B cell (primary cell): ENCODE measurements at regions not wholly inside any gene's neighbourhood (a gene's known extent, or its start where the extent isn't known, plus 50 kb on each side); places are given as distances from the start of the nearest gene placed in this dataset.
"Not testable (repeated sequence)": the region's sequence is repeated elsewhere in the genome, so short reads cannot be mapped to it uniquely, and the experiment has no call there.

Source experiments
- ATAC-seq: fragments of 200-7000 bp; cut with Tn5 transposase; one replicate; pipeline ENCODE4 v1.10.0; 2021; ENCODE audit warnings: low read depth, mild to moderate bottlenecking, moderate number of reproducible peaks, moderate library complexity
- CTCF ChIA-PET: fragments of 350-600 bp; sonication (Branson Sonifier 250); formaldehyde crosslinking; loops from one replicate; lab custom pipeline; 2021; ENCODE audit warnings: antibody characterized with exemption, inconsistent platforms; lab: Charles Lee
- POLR2A ChIA-PET: fragments of 350-600 bp; sonication (Branson Sonifier 250); formaldehyde crosslinking; loops from one replicate; lab custom pipeline; 2021; ENCODE audit warnings: antibody characterized with exemption; lab: Charles Lee
- DNase-seq: peaks from one replicate; pipeline ENCODE4 v3.0.0; 2013
- H2AFZ ChIP-seq: 2 replicates; pipeline ENCODE4 v1.6.1; 2012; ENCODE audit warnings: mild to moderate bottlenecking, low read depth, low read length; ENCODE audit not compliant: insufficient read depth, poor library complexity, severe bottlenecking
- H3K27ac ChIP-seq, 2 donors: 1 replicate in 1 of 2; 2 replicates in 1 of 2; pipeline ENCODE4 v1.5.1; 2012 to 2013; ENCODE audit warnings: low read length in 2 of 2, mild to moderate bottlenecking in 2 of 2, moderate library complexity in 1 of 2
- H3K27me3 ChIP-seq, 4 experiments: fragments of 200-600 bp in 1 of 4; sonication (generic) in 1 of 4; replicated peaks in 1 of 4; 1 replicate in 2 of 4; 2 replicates in 2 of 4; pipeline versions ENCODE4 v1.6.1 to v1.7.0; 2013 to 2016; ENCODE audit warnings: low read length in 3 of 4, mild to moderate bottlenecking in 2 of 4, mixed read lengths in 1 of 4, moderate library complexity in 1 of 4; ENCODE audit not compliant: insufficient read depth in 4 of 4, control insufficient read depth in 3 of 4; ENCODE audit errors: control extremely low read depth in 1 of 4
- H3K36me3 ChIP-seq, 2 experiments: replicated peaks in 1 of 2; 1 replicate in 1 of 2; 2 replicates in 1 of 2; pipeline versions ENCODE4 v1.6.1 to v1.7.1; 2013; ENCODE audit warnings: low read length in 1 of 2; ENCODE audit not compliant: insufficient read depth in 2 of 2, control insufficient read depth in 1 of 2; ENCODE audit errors: control extremely low read depth in 1 of 2, extremely low read depth in 1 of 2
- H3K4me1 ChIP-seq, 2 donors: fragments of 200-600 bp in 1 of 2; sonication (generic) in 1 of 2; 1 replicate in 1 of 2; 2 replicates in 1 of 2; pipeline versions ENCODE4 v1.5.1 to v1.6.1; 2013 to 2017; ENCODE audit warnings: low read length in 2 of 2; ENCODE audit not compliant: control insufficient read depth in 2 of 2, insufficient read depth in 2 of 2
- H3K4me2 ChIP-seq: replicated peaks from 2 replicates; pipeline ENCODE3; 2012; ENCODE audit warnings: mild to moderate bottlenecking, low read depth, low read length; ENCODE audit not compliant: poor library complexity, severe bottlenecking
- H3K4me3 ChIP-seq, 5 experiments: fragments of 200-600 bp in 1 of 5; sonication (generic) in 1 of 5; 1 replicate in 3 of 5; 2 replicates in 2 of 5; pipeline versions ENCODE4 v1.5.1 to v1.7.0; 2011 to 2016; ENCODE audit warnings: low read length in 4 of 5, mild to moderate bottlenecking in 4 of 5, low read depth in 2 of 5, control low read depth in 1 of 5, moderate library complexity in 1 of 5; ENCODE audit not compliant: insufficient read depth in 1 of 5; ENCODE audit errors: control extremely low read depth in 1 of 5, extremely low read depth in 1 of 5
- H3K79me2 ChIP-seq: fragments of 200-600 bp; sonication (generic); one replicate; pipeline ENCODE4 v1.6.0; 2016; ENCODE audit warnings: low read length; ENCODE audit not compliant: control insufficient read depth, insufficient read depth
- H3K9ac ChIP-seq: fragments of 200-600 bp; sonication (generic); 2 replicates; pipeline ENCODE4 v1.6.1; 2017; ENCODE audit warnings: mild to moderate bottlenecking, low read length, moderate library complexity
- H3K9me3 ChIP-seq, 3 donors: one replicate each; pipeline versions ENCODE4 v1.6.1 to v1.7.1; 2013; ENCODE audit warnings: low read length in 2 of 3; ENCODE audit not compliant: control insufficient read depth in 2 of 3, insufficient read depth in 1 of 3; ENCODE audit errors: control extremely low read depth in 1 of 3
- H4K20me1 ChIP-seq: 2 replicates; pipeline ENCODE4 v1.6.0; 2012; ENCODE audit warnings: mild to moderate bottlenecking, low read length; ENCODE audit not compliant: insufficient read depth, control insufficient read depth, poor library complexity, severe bottlenecking
- H3K27ac Mint-ChIP-seq: one replicate; pipeline ENCODE4 v1.8.0; 2021; ENCODE audit warnings: mixed read lengths
- H3K27me3 Mint-ChIP-seq: one replicate; pipeline ENCODE4 v1.8.0; 2021; ENCODE audit warnings: mixed read lengths
- H3K4me1 Mint-ChIP-seq: one replicate; pipeline ENCODE4 v1.8.0; 2021; ENCODE audit warnings: mixed read lengths
- H3K4me3 Mint-ChIP-seq: one replicate; pipeline ENCODE4 v1.8.0; 2021; ENCODE audit warnings: mixed read lengths
- H3K9me3 Mint-ChIP-seq: one replicate; pipeline ENCODE4 v1.8.0; 2022; ENCODE audit warnings: mixed read lengths; ENCODE audit not compliant: insufficient read depth
- CTCF ChIP-seq: fragments of 200-600 bp; IDR thresholded peaks from one replicate; pipeline ENCODE4 v1.8.0; 2022; ENCODE audit warnings: antibody characterized with exemption, mild to moderate bottlenecking
- EZH2 ChIP-seq: IDR thresholded peaks from 2 replicates; pipeline ENCODE4 v1.6.1; 2012; ENCODE audit warnings: borderline replicate concordance, low read depth, mild to moderate bottlenecking, moderate library complexity, low read length; ENCODE audit not compliant: insufficient read depth, poor library complexity, severe bottlenecking
- WGBS: methylation state at CpG from one replicate; pipeline ENCODE4 v1.1.5; 2013; ENCODE audit warnings: missing lambda C conversion rate; ENCODE audit not compliant: insufficient coverage; 5-methylcytosine and 5-hydroxymethylcytosine counted together
- intact Hi-C: fragments of 100-400 bp; cut with micrococcal nuclease; formaldehyde crosslinking; loops from one replicate; pipeline ENCODE4 v1.10.0; 2022

DNA sequence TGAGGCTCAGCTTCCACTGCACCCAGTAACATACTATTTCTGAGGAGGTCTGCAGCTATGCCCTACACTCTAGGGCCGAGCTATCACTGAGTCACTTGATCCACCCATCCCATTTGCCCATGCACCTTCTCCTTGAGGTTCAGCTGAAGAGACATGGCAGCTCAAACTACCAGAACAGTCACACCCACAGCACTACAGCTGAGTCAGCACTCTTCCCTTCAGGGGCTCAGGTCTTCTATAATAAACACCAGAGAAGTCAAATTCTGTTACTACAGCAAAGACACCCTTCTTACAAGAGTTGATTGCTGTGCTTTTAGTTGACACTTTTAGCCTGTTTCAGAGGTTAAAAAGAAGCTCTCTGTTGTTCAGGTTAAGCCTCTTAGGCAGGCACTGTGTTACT is 1696.4 kb upstream of the ADGRL3 start:
- H3K27me3 ChIP-seq, result no peaks in the 10 kb centered on the region
- Mint-ChIP-seq H3K4me3 (no peak overlapping the region), H3K4me1 (no peaks in the 10 kb centered on the region), H3K27ac (no peak overlapping the region), H3K9me3 (no peaks in the 10 kb centered on the region), H3K27me3 (no peaks in the 10 kb centered on the region)
- no peaks in the 10 kb centered on the region for H3K9me3 ChIP-seq
- TF ChIP-seq CTCF (no peak), EZH2 (no peak)
- no peak for ATAC-seq
- no peaks in the 10 kb centered on the region for H3K79me2 ChIP-seq
- no peak overlapping the region for H2AFZ ChIP-seq
- intact Hi-C loops, result no loop called here
- ChIA-PET CTCF (no interaction called here), POLR2A (no interaction called here)
- H4K20me1 ChIP-seq, result no peaks in the 10 kb centered on the region
- H3K36me3 ChIP-seq, result no peaks in the 10 kb centered on the region
- no peak overlapping the region for H3K9ac ChIP-seq
- H3K4me1 ChIP-seq, result no peaks in the 10 kb centered on the region
- DNase-seq, result no peak
- no peak overlapping the region for H3K4me3 ChIP-seq
- no peak overlapping the region for H3K4me2 ChIP-seq
- H3K27ac ChIP-seq, result no peak overlapping the region
- WGBS, result 67% methylated on average over 1 of the region's 1 CpG

GRCh38 chr4:59511809-59512208 is 1688.3 kb upstream of the ADGRL3 start:
- CTCF ChIA-PET, H3K4me2 ChIP-seq, H3K4me3 ChIP-seq, H3K36me3 ChIP-seq, H3K9me3 Mint-ChIP-seq, H3K27me3 ChIP-seq, H3K27ac Mint-ChIP-seq, H2AFZ ChIP-seq, ATAC-seq, H3K4me3 Mint-ChIP-seq, H3K79me2 ChIP-seq, H3K27me3 Mint-ChIP-seq, intact Hi-C loops, DNase-seq, H3K9ac ChIP-seq, H4K20me1 ChIP-seq, H3K4me1 Mint-ChIP-seq, H3K9me3 ChIP-seq, POLR2A ChIA-PET, H3K27ac ChIP-seq, H3K4me1 ChIP-seq: not testable (repeated sequence)
- 85% methylated on average over 8 of the region's 11 CpGs for WGBS
